ENCODE measurements at regions not wholly inside any gene's neighbourhood (a gene's known extent, or its start where the extent isn't known, plus 50 kb on each side); places are given as distances from the start of the nearest gene placed in this dataset.

DNA sequence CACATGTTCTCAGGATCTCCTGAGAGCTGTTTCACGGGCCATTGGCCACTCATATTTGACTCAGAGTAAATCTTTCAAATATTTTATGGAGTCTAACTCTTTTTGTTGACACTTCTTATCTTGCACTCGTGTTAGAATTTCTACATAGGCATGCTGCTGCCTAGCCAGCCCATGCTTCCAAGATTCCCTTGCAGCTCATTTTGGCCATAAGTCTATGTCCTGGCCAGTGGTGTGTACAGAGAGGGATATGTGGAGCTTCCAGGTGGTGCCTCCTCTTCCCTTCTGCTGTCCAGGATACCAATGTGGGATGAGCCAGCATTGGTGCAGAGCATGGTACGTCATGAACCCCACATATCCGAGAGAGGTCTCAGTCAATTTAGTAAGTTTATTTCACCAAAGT is 522.6 kb downstream of the QKI start:
- TF ChIP-seq POLR2AphosphoS5 (IDR thresholded peaks at IDR 0.05; ENCODE audit: insufficient read depth in 1 of 2, low read depth in 1 of 2) = no peak
- TF ChIP-seq CTCF (IDR thresholded peaks at IDR 0.05) = no peak
- TF ChIP-seq POLR2A (IDR thresholded peaks at IDR 0.05) = no peak
